Thymus (tissue), 11 donors: ENCODE measurements at regions not wholly inside any gene's neighbourhood (a gene's known extent, or its start where the extent isn't known, plus 50 kb on each side); places are given as distances from the start of the nearest gene placed in this dataset.

Experiments
- DNase-seq, 9 donors: peaks; one replicate each; pipeline ENCODE4 v3.0.0-alpha.2; 2013; ENCODE audit warnings: low spot score in 9 of 9, low read depth in 6 of 9, missing footprints in 1 of 9
- H3K27ac ChIP-seq, 2 donors: one replicate each; pipeline ENCODE4 v1.5.1; 2013; ENCODE audit warnings: control low read depth in 1 of 2, low read depth in 1 of 2, low read length in 1 of 2, mild to moderate bottlenecking in 1 of 2, moderate library complexity in 1 of 2
- H3K27me3 ChIP-seq, 2 donors: one replicate each; pipeline ENCODE4 v1.5.1; 2013; ENCODE audit warnings: low read length in 1 of 2; ENCODE audit not compliant: control insufficient read depth in 2 of 2, insufficient read depth in 1 of 2
- H3K36me3 ChIP-seq, 2 donors: one replicate each; pipeline ENCODE4 v1.5.1; 2013; ENCODE audit warnings: low read length in 1 of 2, mild to moderate bottlenecking in 1 of 2, moderate library complexity in 1 of 2; ENCODE audit not compliant: control insufficient read depth in 2 of 2, insufficient read depth in 2 of 2
- H3K4me1 ChIP-seq, 2 donors: one replicate each; pipeline ENCODE4 v1.5.1; 2013; ENCODE audit warnings: low read length in 2 of 2; ENCODE audit not compliant: control insufficient read depth in 2 of 2, insufficient read depth in 2 of 2
- H3K4me3 ChIP-seq, 2 donors: one replicate each; pipeline ENCODE4 v1.5.1; 2013; ENCODE audit warnings: low read length in 2 of 2, control low read depth in 1 of 2, mild to moderate bottlenecking in 1 of 2
- H3K9me3 ChIP-seq, 2 donors: one replicate each; pipeline ENCODE4 v1.5.1; 2013; ENCODE audit warnings: low read length in 1 of 2, mild to moderate bottlenecking in 1 of 2; ENCODE audit not compliant: control insufficient read depth in 2 of 2, insufficient read depth in 1 of 2
- WGBS: extraction: QIAGEN DNeasy Blood & Tissue Kit; methylation state at CpG from one replicate; pipeline ENCODE4 v1.1.7; 2013; 5-methylcytosine and 5-hydroxymethylcytosine counted together
- donor health status: healthy.

DNA sequence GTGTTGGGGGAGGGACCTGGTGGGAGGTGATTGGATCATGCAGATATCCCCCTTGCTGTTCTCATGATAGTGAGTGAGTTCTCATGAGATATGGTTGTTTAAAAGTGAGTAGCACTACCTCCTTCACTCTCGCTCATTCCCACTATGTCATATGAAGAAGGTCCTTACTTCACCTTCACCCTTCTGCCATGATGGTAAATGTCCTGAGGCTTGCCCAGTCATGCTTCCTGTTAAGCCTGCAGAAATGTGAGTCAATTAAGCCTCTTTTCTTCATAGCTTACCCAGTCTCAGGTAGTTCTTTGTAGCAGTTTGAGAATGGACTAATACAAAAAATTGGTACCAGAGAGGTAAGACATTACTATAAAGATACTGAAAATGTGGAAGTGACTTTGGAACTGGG is 425.9 kb downstream of the HTR1B start:
- H3K27ac ChIP-seq = no peak overlapping the region
- no peak overlapping the region for H3K4me3 ChIP-seq
- WGBS = 98% methylated on average over 1 of the region's 1 CpG
- H3K27me3 ChIP-seq = no peaks in the 10 kb centered on the region
- DNase-seq = no peak
- no peaks in the 10 kb centered on the region for H3K4me1 ChIP-seq
- no peaks in the 10 kb centered on the region for H3K36me3 ChIP-seq
- H3K9me3 ChIP-seq = peaks cover 2 to 10% of the 10 kb centered on the region in 2 donors

DNA sequence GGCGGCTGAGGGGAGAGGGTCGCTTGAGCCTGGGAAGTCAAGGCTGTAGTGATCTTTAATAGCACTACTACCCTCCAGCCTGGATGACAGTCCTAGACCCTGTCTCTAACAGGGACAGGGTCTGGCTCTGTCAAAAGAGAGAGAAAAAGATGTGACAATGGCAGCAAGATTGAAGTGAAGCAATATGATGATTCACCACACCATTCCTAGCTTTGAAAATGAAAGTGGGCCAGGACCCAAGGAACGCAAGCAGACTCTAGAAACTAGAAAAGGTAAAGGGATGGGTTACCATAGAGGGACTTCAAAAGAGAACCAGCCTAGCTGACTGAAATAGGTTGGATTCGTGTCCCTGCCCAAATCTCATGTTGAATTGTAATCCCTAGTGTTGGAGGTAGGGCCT is 426.9 kb downstream of the HTR1B start:
- Histone ChIP-seq H3K27me3 (no peaks in the 10 kb centered on the region), H3K4me3 (no peak overlapping the region), H3K9me3 (peaks cover 2 to 10% of the 10 kb centered on the region in 2 donors), H3K27ac (no peak overlapping the region), H3K4me1 (no peaks in the 10 kb centered on the region), H3K36me3 (no peaks in the 10 kb centered on the region)
- 89% methylated on average over 4 of the region's 4 CpGs for WGBS
- no peak for DNase-seq

DNA sequence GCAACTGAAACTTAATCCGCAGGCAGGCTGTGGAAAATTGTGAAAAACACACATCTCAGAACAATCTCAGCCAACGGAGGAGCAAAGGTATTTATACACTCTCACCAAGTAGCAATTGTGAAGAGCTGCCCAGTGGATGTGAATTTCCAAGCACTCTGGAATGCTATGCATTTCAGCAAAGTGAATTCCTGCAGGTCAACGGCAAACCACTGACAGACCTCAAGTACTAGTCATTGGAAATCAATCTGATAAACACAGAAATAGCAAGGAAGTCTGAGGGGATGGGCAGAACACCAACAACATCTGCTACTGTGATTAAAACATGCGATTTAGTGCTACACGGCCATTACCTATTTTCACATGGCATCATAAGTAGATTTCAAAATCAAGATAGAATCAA is 429.1 kb downstream of the HTR1B start:
- peaks cover 2 to 10% of the 10 kb centered on the region in 2 donors for H3K9me3 ChIP-seq
- no peaks in the 10 kb centered on the region for H3K27me3 ChIP-seq
- WGBS = 81% methylated on average over 5 of the region's 5 CpGs
- H3K4me1 ChIP-seq = no peaks in the 10 kb centered on the region
- no peak overlapping the region for H3K27ac ChIP-seq
- no peak for DNase-seq
- no peak overlapping the region for H3K4me3 ChIP-seq
- H3K36me3 ChIP-seq = no peaks in the 10 kb centered on the region

DNA sequence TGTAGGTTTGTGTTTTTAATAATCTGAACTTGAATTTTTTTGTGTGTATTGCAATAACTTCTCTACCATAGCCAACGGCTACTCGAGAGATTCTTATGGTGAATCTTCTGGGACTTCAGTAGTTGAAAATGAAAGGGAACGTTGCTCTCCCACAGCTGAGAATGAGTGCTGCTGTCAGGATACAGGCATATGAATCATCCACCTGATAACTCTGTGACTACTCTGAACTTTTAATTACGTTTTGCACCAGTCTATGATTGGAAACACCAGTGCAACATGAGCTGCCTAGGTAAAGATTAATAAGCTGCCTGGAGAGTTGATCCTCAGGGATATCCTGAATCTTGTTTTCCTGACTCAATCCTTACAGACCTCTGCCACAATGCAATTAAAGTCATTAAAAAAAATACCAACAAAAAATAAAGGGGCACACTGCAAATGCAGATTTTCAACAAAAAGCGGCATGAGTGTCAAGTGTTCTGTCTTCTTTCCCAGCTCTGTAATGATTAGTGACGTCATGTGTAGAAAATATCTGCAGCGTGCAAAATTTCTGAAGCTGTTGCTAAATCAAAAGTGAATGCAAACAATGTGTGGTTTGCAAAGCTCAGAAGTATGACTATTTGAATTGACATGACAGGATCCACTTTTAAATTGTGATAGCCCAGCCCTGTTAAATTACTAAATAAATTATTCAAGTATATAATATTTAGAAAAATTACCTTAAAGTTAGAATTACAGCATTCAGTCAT is 432.2 kb downstream of the HTR1B start:
- 92% methylated on average over 7 of the region's 7 CpGs for WGBS
- Histone ChIP-seq H3K27me3 (no peaks in the 10 kb centered on the region), H3K36me3 (no peaks in the 10 kb centered on the region), H3K27ac (no peak overlapping the region), H3K9me3 (no peaks in the 10 kb centered on the region), H3K4me3 (no peak overlapping the region), H3K4me1 (no peaks in the 10 kb centered on the region)
- DNase-seq = no peak

- no peak for DNase-seq
- Histone ChIP-seq H3K36me3 (no peaks in the 10 kb centered on the region), H3K9me3 (no peaks in the 10 kb centered on the region), H3K27me3 (no peaks in the 10 kb centered on the region), H3K4me1 (no peaks in the 10 kb centered on the region), H3K27ac (no peak overlapping the region), H3K4me3 (no peak overlapping the region)
- whole genome bisulfite sequencing = 89% methylated on average over 2 of the region's 2 CpGs
Measured at GRCh38 chr6:77026341-77026740, 436.9 kb downstream of the HTR1B start.

GRCh38 chr6:77025736-77026223 is 437.5 kb downstream of the HTR1B start:
- H3K4me3 ChIP-seq = no peak overlapping the region
- H3K27me3 ChIP-seq = no peaks in the 10 kb centered on the region
- H3K36me3 ChIP-seq = no peaks in the 10 kb centered on the region
- DNase-seq = no peak
- no peaks in the 10 kb centered on the region for H3K9me3 ChIP-seq
- H3K4me1 ChIP-seq = no peaks in the 10 kb centered on the region
- 89% methylated on average over 3 of the region's 3 CpGs for WGBS
- H3K27ac ChIP-seq = no peak overlapping the region

DNA sequence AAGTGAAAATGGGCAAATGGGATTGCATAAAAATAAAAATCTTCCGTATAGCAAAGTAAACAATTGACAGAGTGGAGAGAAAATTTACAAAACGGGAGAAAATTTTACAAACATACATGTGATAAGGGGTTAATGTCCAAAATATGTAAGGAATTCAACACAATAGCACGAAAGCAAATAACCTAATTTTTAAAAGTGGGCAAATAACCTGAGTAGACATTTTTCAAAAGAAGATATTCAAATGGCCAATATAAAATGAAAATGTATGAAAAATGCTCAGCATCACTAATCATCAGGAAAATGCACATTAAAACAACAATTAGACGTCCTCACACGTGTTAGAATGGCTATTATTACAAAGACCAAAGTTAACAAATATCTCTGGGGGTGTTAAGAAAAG is 441.5 kb downstream of the HTR1B start:
- Histone ChIP-seq H3K36me3 (no peaks in the 10 kb centered on the region), H3K4me3 (no peak overlapping the region), H3K27ac (no peak overlapping the region), H3K9me3 (no peaks in the 10 kb centered on the region), H3K4me1 (no peaks in the 10 kb centered on the region), H3K27me3 (no peaks in the 10 kb centered on the region)
- no peak for DNase-seq
- whole genome bisulfite sequencing = 68% methylated on average over 5 of the region's 5 CpGs

GRCh38 chr6:77021232-77021631 is 442.1 kb downstream of the HTR1B start:
- H3K9me3 ChIP-seq = no peaks in the 10 kb centered on the region
- no peak overlapping the region for H3K27ac ChIP-seq
- no peaks in the 10 kb centered on the region for H3K27me3 ChIP-seq
- DNase-seq = no peak
- no peak overlapping the region for H3K4me3 ChIP-seq
- H3K4me1 ChIP-seq = no peaks in the 10 kb centered on the region
- H3K36me3 ChIP-seq = no peaks in the 10 kb centered on the region

DNA sequence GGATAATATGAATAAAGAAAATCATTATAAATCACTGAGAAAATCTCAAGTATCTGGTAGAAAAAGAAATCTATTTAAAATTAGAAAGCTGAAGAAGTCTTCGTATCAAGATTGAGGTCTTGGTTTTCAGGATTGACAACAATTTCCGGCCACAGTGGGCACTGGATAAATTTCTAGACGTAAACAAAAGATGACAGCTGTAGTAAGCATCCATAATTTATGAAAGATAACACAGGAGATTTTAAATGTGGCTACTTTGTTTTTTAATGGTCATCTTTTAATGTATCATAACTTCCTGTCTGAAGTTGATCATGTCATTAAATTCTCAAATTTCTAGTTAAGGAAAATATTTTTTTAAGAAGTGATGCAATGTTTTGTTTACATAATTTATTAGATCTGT is 444.2 kb downstream of the HTR1B start:
- Histone ChIP-seq H3K27me3 (no peaks in the 10 kb centered on the region), H3K4me3 (no peak overlapping the region), H3K4me1 (no peaks in the 10 kb centered on the region), H3K27ac (no peak overlapping the region), H3K36me3 (no peaks in the 10 kb centered on the region), H3K9me3 (no peaks in the 10 kb centered on the region)
- 92% methylated on average over 3 of the region's 3 CpGs for whole genome bisulfite sequencing
- DNase-seq = no peak
